HG02763 (cell line): ENCODE measurements at regions not wholly inside any gene's neighbourhood (a gene's known extent, or its start where the extent isn't known, plus 50 kb on each side); places are given as distances from the start of the nearest gene placed in this dataset.
A peak's percentile ranks its signal among the peaks of the same experiment; 100 is the strongest.

Experiments
- ATAC-seq: cut with Tn5 transposase; IDR thresholded peaks from one replicate; pipeline ENCODE4 v1.9.1; 2021; ENCODE audit warnings: mild to moderate bottlenecking, moderate library complexity; ENCODE audit not compliant: unreplicated experiment

- ATAC-seq: no peak
Measured at GRCh38 chr3:182050932-182051331, 339.2 kb downstream of the SOX2 start.

DNA sequence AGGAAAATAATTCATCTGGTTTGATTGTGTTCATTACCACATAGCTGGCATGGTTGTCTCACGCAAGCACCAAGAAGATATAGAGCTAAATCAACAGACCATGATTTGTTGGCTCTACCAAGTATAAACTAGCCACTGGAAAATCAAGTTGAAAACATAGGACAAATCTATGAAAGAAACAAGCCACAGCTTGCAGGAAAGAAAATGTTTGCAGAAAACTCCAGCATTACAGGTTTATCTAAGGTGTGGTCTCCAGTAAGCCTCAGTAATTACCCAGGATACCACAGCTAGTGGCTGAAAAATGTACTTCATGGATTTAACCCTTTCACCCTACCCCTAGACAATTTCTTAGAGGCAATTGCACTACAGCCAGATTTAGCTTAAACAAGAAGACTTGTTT lies 340.6 kb downstream of the SOX2 start:
- ATAC-seq: no peak

GRCh38 chr3:182052757-182053156 lies 341.0 kb downstream of the SOX2 start:
- no peak for ATAC-seq

DNA sequence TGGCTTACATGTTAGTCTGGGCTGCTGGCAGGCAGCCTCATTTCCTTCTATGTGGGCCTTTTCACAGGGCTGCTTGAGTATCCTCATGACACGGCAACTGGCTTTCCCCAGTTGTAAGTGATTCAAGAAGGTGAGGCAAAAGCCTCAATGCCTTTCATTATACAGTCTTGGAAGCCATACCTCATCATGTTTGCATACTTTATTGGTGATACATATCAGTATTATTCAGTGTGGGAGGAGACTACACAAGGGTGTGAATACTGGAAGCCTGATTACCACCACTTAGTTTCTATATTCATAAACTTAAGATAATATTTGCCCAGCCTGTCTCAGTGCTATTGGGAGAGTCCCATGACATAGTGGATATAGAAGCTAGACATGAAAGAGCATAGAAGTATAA lies 346.8 kb downstream of the SOX2 start:
- ATAC-seq: no peak

GRCh38 chr3:182063742-182064141 lies 352.0 kb downstream of the SOX2 start:
- no peak for ATAC-seq

GRCh38 chr3:182067423-182067822 lies 355.7 kb downstream of the SOX2 start:
- ATAC-seq: no peak

DNA sequence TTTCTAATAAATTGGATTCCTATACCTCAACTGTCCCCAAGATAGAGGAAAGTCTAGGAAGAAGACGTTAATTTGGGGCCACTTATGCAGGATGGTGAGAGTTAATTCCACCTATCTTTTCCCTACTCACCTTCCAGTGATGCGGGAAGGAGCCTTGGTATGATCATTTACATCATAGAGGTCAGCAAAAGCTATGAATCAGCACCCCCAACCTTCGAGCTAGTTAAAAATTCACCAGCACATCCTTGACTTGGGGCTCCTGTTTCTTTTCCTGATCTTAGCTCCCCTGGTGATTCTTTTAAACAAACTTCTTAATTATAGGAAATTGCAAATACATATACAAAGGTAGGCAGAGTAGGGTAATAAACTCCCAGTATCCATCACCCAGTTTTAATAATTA lies 366.6 kb downstream of the SOX2 start:
- no peak for ATAC-seq

DNA sequence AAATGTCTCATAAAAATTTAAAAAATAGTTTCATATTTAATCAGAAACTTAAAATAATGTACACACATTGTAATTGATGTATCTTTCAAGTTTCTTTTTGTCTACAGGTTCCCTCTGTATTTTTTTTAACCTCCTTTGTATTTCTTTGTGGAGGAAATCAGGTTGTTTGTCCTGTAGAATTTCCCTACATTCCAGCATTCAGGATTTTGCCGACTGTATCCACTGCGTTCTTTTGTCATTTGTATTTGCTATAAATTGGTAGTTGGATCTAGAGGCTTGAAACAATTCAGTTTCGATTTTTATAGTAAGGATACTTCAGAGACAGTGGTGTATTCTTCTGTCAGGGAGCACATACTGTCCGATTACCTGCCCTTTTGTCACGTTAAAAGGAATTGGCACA lies 367.2 kb downstream of the SOX2 start:
- no peak for ATAC-seq

DNA sequence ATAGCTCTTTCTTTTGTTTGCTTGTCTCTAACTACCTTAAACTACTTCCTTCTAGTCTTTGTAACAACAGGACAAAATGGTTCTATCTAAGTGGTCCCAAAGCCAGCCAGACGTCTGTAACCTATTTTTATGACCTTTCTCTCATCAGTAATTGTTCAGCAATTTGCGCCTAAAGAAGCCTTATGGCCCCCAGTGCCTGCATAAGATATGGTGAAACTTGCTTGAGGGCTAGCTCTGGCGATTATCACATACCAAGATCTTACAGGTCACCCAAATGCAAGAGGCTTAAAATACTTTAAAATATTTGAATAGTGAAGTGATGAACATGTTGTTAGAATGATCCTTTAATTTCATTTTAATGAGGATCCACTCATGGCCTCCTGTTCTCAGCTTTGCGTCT lies 369.4 kb downstream of the SOX2 start:
- ATAC-seq: no peak

- ATAC-seq: no peak
Measured at GRCh38 chr3:182083112-182083511, 371.4 kb downstream of the SOX2 start.

GRCh38 chr3:182092662-182093262 lies 381.0 kb downstream of the SOX2 start:
- peak; percentile 91 for ATAC-seq

DNA sequence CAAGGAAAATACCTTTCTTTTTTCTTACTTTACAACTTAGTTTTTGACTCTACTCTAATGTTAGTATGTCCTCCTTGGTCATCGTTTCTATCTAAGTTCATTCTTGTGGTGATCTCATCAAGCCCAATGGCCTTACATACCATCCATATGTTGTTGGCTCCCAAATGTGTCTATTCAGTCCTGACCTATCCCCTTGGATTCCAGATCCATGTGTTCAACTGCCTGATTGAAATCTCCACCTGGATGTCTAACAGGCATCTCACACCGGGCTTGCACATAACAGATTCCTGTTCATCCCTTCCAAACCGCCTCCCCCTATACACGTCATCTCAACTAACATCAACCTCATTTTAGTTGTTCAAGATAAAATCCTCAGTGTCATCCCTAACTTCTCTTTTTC lies 382.6 kb downstream of the SOX2 start:
- no peak for ATAC-seq

GRCh38 chr3:182104881-182105280 lies 393.2 kb downstream of the SOX2 start:
- ATAC-seq: no peak

GRCh38 chr3:182105875-182106274 lies 394.1 kb downstream of the SOX2 start:
- no peak for ATAC-seq

- no peak for ATAC-seq
Measured at GRCh38 chr3:182108371-182108770, 396.6 kb downstream of the SOX2 start.

- no peak for ATAC-seq
Measured at GRCh38 chr3:182111967-182112366, 400.2 kb downstream of the SOX2 start.

DNA sequence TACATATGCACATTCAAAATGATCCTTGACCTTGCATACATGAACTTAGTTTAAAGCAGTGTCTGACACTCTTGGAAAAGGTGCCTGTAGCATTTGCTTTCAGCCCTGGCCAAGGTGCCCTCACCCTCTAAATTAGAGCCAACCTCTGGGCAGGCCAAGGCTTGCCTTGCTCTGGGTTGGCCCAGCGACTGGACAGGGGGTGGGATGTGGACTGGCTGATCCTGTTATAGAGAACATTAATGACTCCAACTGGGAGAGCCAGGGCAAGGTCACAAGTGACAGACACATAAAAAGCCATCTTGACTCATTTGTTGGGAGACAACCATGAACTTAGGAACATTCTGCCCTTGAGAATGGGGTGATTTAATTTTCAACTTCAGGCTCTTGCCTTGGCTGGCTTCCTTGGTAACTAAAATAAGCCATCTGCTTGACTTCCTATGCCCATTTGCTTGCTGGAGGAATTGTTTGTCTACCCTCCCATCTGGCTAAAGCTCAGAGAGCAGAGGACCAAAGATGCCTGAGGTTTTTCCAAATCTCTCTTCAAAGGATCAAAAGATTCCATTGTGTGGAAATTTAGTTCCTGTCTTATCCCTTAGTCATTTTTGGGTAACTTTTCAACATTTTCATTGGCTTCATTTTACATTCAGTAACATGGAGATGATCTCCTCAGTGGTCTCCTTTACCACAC lies 403.7 kb downstream of the SOX2 start:
- no peak for ATAC-seq

GRCh38 chr3:182116386-182116785 lies 404.7 kb downstream of the SOX2 start:
- no peak for ATAC-seq

- ATAC-seq: no peak
Measured at GRCh38 chr3:182117131-182117530, 405.4 kb downstream of the SOX2 start.

DNA sequence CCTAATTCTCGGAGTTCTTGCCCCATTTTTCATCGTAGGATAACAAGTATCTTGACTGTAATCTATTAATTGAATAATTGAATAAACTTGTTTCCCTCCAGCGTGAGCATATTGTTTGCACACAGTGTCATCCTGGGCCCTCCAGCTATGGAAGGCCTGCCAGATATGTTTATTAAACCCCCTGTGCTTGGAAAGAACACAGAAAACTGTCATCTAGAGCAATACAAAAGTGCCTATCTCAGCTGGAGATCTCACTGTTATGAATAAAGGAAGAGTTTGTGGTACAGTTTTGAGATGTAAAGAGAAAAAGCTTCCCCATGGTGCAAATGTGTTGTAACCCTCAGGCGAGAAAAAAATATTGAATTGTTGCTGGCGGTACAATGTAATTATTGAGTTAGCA lies 405.9 kb downstream of the SOX2 start:
- ATAC-seq: no peak

- ATAC-seq: no peak
Measured at GRCh38 chr3:182118066-182118465, 406.3 kb downstream of the SOX2 start.

GRCh38 chr3:182121401-182121800 lies 409.7 kb downstream of the SOX2 start:
- ATAC-seq: no peak

- ATAC-seq: no peak
Measured at GRCh38 chr3:182122779-182123178, 411.1 kb downstream of the SOX2 start.
